Cardiac septum (tissue), 1 donor: ENCODE measurements at regions not wholly inside any gene's neighbourhood (a gene's known extent, or its start where the extent isn't known, plus 50 kb on each side); places are given as distances from the start of the nearest gene placed in this dataset.

Source experiments
- DNase-seq: peaks from one replicate; pipeline ENCODE4 v3.0.0-alpha.2; 2020; ENCODE audit warnings: low spot score
- intact Hi-C: fragments of 100-400 bp; cut with DNase I; formaldehyde crosslinking; loops from one replicate; pipeline ENCODE4 v1.14.0; 2022
- donor health status: DM: no; HTN: no; CAD: no.

DNA sequence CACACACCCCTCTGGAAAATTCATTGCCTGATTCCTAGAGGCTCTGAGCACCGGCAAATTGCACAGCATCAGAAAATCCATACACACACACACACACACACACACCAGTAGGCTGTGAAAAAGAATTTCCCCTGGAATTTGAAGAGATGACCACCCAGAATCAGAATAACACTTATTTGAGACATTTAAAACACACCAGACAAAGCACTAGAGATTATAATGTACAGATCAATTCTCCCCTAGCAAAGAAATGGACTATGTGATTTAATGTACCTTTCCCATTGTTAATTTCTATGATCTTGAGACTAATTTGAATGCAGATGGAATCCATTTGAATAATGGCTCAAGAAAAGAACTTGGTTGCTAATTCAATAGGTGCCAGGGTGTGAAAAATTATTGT is 399.3 kb downstream of the HNRNPD start:
- intact Hi-C loops: no loop called here

DNA sequence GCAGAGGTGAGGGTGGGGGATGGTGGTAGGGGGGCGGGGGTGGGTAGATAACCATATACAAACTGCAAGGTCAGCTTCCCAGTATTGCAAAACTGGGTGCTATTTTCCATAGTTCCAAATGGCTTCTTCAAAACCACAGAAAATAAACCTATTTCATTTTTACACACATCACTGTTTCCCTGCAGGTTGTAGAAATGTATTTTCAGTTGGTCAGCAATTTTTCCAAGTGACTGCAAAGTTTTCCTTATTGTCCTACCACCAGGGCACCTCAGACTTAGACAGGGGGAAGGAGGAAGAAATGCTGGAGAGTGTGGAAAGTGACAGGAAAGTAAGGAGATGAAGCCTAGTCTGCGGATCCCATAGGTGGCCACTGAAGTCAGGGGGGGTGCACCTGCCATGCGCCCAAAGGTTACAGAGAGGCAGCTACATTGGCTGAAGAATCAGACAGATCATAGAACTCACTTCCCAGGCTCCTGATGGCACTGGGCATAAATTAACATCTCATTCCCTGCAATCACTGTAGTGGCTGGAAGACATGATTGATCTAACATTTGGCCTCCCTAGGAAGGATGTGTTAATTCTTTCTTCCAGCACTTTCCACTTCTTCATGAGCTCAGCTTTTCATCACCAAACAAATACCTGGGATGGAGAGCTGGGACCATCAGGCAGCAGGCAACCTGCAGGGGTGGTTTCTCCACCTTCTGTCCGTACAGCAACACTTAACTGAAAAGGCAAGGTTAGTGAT is 402.0 kb downstream of the HNRNPD start:
- no peak for DNase-seq
- intact Hi-C loops: no loop called here

More for the DNA sequence above, 399.3 kb downstream of the HNRNPD start:
- no peak for DNase-seq

DNA sequence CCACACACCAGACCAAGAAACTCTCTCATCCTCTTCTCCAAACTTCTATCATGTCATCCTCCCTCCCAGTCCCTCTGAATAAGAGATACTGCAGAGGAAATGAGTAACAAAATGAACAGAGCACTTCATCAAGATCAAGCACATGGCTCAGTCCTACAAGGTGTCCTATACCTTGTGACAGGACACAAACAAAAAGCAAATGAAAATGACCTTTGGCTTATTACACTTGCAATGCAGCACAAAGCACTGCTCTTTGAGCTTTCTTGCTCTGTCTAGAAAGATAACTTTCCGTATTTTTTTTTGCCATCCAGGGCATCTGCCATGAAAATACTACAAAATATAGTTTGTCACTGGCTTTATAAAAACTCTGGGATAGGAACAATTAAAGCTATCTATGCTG is 402.7 kb downstream of the HNRNPD start:
- DNase-seq: no peak

DNA sequence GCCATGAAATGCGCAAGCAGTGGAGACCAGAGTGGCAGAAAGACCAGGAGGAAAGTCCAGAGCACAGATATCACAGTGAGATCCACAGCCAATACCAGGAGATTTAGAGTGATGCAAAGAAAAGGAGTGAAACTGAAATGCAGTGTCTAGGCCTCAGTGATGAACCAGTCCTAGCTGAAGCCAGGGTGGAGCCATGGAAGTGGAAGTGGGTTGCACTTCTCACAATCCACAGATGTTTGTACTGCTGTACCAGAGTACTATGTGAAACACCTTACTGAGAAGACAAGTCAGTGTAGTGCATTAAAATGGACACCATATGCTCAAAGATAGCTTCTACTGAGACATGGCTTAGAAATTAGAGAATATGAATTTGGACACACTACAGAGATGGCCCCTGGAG is 403.3 kb downstream of the HNRNPD start:
- intact Hi-C loops: no loop called here
- DNase-seq: no peak

More for the DNA sequence above, 402.7 kb downstream of the HNRNPD start:
- intact Hi-C loops: no loop called here

DNA sequence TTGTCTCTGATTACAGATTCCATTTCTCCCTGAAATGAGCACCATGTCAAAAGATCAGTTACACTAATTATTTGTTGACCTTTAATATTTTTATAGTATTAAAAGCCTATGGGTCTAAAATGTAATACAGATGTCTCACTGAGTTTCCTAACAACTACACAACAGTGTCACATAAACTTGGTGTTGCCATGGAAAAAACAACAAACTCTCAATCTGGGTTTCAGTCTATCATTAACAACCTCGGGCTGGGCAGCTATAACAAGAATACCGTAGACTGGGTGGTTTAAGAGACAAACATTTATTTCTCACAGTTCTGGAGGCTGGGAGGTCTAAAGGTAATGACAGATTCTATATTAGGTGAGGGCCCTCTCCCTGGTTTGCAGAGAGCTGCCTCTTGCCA is 407.1 kb downstream of the HNRNPD start:
- intact Hi-C loops: no loop called here
- DNase-seq: no peak

DNA sequence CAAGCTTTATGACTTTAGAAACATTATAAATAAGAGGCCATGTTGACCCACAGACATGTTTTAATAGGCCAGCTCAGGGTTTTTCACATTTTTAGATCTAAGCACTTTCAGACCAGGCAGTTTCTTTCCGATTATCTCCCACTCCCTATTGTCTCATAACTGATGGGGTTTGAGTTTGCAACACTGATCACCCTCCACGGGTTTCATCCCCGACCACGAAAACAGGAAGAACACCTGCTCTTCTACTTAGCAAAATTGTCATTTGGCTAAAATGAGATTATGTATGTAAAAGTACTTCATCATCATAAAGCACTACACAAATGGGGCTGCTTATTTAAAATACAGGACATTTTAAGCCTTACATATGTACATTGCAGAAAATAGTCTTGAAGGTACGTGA is 407.9 kb downstream of the HNRNPD start:
- intact Hi-C loops: no loop called here

DNA sequence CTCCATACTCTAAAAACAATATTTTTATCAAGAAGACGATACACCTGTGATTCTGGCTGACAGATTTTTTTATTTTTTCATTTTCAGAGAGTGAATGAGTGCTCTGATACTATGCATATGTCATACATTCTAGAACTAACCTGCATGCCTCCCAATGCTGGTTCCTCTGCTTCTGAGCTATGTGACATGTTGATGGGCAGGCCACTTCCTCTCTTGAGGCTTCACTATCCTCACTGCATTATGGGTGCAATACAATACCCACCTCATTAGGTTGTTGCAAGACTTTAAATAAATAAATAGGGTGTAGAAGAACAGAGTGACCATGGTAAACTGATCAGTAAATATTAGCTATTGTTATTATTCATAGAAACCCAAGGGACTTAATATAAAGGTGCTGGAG is 408.3 kb downstream of the HNRNPD start:
- intact Hi-C loops: no loop called here
- no peak for DNase-seq

More for the DNA sequence above, 407.9 kb downstream of the HNRNPD start:
- DNase-seq: no peak

DNA sequence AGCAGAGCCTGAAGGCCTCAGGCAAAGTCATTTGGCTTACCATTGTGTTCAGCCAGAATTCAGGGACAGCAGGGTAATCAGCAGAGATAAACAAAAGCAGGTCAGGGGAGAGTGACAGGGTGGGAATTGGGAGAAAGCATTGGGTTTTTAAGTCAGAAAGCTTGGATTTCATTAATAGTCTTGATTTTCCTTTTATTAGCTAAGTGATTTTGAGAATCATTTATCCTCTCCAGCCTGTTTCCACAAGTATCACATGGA is 410.1 kb downstream of the HNRNPD start:
- no peak for DNase-seq
- intact Hi-C loops: no loop called here

DNA sequence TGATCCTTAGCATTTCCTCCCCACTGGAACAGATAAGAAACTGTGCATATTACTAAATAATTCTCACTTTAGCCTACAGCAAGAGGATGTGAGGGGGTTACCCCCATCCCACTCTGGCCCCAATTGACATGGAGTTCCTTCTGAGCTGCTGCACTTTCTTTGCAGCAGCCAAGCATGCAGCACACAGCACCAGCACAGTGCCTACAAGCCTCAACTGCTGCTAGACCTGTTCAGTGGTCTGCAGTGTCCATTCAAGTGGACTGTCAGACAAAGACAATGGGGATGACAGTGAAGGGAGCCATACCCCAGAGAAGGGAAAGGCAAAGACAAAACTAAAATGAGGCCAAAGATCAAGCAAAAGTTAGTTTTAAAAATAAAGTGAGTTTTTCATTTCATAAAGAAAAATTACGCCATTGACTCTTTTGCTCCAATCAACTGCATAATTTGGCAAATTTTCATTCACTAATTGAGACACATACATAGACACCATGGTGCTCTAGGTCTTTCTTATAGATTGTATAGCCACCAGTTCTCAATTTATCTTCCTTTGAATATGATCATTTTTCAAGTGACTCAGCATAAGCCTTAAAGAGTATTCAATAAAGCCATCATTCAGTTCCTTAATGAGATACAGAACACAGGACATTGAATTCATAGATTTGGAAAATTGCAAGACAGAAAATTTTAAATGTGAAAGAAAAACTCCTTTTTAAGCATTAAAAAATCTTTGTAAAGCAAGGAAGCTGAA is 410.6 kb downstream of the HNRNPD start:
- DNase-seq: no peak
- intact Hi-C loops: no loop called here

DNA sequence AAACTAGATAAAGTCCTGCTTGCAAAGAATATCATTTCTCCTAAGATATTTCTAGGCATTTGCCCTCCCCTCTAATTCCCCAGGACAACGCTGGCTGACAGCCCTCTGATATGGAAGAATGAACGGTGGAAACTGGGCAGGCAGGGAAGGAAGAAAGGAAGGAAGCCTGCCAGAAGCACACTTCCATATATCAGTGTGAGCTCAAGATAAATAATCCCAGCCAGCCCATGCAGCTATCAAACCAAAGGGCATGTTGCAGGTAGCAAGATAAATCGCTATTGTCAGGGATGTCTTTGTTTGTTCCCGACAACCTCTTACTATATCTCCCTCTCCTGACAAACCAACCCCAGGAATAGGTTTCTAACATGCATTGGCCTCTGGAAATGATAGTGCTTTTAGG is 412.8 kb downstream of the HNRNPD start:
- intact Hi-C loops: no loop called here
- no peak for DNase-seq

DNA sequence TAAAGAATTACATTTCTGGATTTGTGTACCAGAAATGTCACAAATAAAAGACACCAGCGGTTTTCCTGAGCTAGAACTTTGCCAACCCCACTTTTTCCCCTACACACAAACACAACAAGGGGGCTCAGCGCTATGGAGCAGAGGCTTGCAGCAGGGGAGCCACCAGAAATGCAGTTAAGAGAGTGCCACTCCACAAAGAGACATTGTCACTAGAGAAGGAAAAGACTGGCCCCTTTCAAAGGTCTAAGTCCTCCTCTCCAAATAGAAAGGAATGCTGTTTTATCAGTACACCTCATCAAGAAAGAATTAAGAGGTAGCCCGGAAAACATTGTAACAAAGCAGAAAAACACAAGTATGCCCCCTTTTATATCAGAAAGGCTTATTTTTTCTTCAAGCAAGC is 419.5 kb downstream of the HNRNPD start:
- DNase-seq: no peak
- intact Hi-C loops: no loop called here

DNA sequence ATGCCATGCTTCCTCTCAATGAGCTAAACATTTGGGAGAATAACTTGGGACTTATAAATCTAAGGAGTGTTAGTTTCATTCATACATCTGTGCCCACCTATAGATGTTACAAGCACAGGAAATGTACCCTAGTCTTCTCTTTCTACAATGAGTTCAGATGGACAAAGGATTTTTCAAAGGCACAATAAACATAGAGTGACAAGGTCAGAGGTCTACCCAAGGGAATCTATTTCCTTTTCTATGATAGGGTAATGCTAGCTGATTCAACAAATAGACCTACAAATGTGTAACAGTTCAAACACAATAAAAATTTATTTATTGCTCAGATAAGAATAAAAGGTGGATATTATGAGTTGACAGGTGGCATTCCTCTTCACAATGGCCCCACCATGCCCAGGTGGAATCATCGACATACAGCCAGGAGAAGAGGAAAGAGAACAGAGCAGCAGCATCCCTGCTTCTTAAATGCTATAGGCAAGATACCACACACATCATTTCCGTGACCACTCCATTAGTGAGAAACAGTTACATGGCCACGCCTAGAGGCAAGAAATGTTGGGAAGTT is 421.8 kb downstream of the HNRNPD start:
- no peak for DNase-seq
- intact Hi-C loops: no loop called here

DNA sequence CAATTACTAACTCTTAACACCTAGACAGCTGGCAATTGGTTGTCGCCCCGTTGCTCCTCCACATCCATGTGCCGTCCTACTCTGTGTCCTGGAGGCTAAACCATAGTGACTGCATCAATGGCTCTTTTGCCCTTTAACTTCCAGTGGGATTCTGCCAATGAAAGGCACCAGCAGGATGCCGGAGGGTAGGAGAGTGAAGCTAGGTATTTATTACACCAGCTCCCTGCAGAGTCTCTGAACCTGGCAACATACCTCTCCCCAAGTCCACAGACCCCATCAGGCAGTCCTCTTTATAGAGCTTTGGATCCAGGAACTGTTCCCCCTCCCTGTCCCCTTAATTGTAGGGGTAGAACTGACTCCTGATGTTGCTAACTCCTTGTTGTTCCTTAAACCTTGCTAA is 426.8 kb downstream of the HNRNPD start:
- intact Hi-C loops: no loop called here
- no peak for DNase-seq

DNA sequence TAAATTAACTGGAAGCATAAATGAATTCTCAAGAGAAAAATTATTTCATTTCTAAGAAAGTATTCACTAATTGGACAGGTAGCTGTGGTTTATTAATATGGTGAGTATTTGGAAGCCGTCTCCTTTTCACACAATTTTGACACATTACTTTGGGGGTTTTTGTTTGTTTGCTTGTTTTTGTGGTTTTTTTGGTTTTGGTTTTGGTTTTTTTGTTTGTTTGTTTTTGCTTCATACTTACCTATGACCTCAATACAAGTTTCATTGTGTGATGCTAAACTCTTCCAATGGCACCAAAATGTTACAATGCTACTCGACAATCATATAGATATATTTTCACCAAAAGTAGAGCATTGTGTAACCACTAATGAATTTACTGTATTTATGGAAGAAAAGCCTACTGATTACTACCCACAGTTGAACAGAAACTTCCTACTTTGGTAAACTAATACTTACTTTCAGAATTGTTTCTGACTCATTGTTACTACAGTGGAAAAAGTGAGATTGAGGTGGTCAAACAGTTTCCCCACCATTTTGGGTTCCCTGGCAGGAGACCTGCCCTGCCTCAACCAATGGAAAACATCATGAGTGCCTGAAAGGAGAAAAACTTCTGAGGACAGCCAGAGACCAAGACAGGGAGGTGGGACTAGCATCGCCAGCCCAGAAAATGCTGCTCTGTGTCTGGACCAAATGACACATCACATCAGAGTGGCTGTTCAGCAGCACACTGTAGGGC is 443.1 kb downstream of the HNRNPD start:
- no peak for DNase-seq
- intact Hi-C loops: no loop called here

DNA sequence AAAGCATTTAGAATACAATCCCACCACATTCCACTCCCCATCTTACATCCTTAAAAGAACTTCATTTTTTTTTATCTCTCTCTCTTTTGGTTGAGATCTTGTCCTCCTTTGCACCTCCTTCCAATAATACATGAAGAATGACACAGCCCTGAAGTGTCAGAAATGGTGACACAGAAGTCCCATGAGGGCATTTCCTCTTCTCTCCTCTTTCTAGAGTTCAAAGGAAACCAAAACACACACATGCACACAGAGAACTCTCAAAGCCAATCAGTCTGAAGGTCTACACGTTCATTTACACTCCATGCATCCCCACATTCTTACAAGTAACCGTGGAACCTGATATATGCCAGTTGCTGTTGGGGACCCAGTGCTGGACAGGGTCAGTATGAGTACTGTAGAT is 450.7 kb downstream of the HNRNPD start:
- intact Hi-C loops: loop anchor here (5.0 kb wide), 1 partner anchor 451 kb away; the partner anchor contains the start of gene RASGEF1B
- no peak for DNase-seq

DNA sequence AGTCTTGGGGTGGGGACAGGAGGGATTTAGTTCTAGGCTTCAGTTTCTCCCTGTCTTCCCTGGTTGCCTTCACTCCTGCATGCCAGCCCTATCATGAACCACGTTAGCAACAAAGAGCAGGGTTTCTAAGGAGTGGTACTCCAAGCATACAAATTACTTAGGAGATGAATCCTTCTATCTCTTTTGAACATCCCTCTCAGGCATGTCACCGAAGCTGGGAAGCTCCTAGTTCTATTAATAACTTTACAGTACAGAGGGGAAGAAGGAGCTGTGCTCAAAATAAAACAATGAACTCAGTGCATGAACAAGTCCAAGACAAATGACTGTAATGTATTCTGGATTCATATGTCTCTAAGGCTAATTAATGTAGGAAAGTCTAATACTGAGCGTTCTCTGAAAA is 450.6 kb upstream of the RASGEF1B start:
- no peak for DNase-seq
- intact Hi-C loops: loop anchor here (5.0 kb wide), 1 partner anchor 450 kb away; the partner anchor contains the start of gene RASGEF1B

DNA sequence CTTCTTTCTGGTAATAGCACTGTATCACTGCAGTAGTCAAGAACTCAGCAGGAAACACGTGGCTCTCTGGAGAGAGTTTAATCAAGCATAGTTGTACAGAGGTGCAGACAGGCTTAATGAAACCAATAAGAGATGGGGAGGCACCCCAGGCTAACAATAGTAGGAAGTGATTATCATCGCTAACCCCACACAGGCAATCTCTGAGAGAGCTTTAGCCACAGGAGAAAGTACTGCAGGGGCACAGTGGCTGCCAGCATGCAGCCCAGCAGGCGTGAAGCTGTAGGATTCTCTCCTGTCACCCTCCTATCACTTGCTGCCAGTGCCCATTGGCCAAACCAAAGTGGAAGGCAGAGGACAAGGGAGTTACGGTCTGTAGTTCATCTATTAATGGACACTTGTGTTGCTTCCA is 450.0 kb upstream of the RASGEF1B start:
- DNase-seq: no peak
- intact Hi-C loops: loop anchor here (5.0 kb wide), 1 partner anchor 449 kb away; the partner anchor contains the start of gene RASGEF1B

DNA sequence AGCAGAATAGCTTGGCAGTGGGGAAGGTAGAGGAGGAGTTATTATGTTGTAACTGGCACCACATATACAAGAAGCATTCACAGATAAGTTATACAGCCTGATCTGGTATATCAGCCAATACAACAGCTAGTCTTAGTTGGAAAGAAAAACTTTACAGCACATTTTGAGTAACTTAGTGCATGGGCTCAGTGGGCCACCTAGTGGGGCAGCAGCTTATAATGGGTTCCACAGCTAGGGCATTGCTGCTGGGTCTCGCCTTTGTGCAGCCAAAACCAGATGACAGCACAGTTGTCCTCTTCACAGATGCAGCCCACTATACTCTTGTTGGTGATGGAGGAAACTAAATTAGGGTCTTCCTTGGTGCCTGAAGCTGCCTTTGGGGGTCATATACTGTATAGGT is 448.1 kb upstream of the RASGEF1B start:
- intact Hi-C loops: loop anchor here (5.0 kb wide), 1 partner anchor 448 kb away; the partner anchor contains the start of gene RASGEF1B
- DNase-seq: no peak

DNA sequence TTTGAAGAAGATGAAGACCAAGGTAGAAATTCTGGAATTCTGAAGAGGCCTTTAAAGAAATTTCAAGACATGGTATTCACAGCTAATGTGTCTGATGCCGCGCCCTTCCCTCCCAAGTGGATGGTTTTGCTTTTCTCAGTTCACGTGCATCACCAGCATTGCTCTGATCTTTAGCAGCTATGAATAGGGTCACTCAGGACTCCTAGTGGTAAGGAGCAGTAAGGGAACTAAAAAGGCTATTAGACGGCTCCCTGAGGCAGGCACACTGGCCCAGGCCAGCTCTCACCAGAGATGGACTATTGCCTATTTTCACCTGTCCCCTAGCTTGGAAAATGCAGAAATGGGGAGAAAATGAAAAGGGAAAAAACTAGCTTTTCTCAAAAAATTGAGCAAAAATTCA is 447.5 kb upstream of the RASGEF1B start:
- intact Hi-C loops: no loop called here
- DNase-seq: no peak

DNA sequence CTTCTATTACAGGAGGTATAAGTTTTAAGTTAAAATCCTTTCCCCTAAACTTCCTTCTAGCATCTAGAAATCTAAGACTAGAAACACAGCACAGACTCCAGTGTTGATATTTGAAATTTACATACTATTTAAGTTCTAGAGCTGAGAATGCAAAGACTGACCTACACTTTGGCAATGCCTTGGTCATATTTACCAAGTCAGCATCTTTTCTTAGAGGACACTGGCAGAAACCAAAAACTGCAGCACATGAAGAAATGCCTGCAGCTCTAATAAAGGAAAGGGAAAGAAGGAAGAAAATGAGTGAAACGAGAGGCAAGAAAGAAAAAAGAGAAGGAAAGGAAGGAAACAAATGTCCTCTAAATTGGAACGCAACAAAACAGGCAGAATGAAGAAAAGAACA is 443.7 kb upstream of the RASGEF1B start:
- DNase-seq: no peak
- intact Hi-C loops: no loop called here
